Chondrocyte (in vitro differentiated cells): ENCODE measurements at regions not wholly inside any gene's neighbourhood (a gene's known extent, or its start where the extent isn't known, plus 50 kb on each side); places are given as distances from the start of the nearest gene placed in this dataset.

Experiments used
- DNase-seq: peaks from one replicate; pipeline ENCODE4 v3.0.0; 2021; ENCODE audit warnings: mixed read lengths, low spot score
- H3K27ac Mint-ChIP-seq: one replicate; pipeline ENCODE4 v1.8.0; 2021; ENCODE audit warnings: mild to moderate bottlenecking, moderate library complexity, mixed read lengths; ENCODE audit not compliant: unreplicated experiment
- H3K27me3 Mint-ChIP-seq: 2 replicates; pipeline ENCODE4 v1.8.0; 2021; ENCODE audit warnings: low read depth, mixed read lengths
- H3K36me3 Mint-ChIP-seq: 2 replicates; pipeline ENCODE4 v1.8.0; 2021; ENCODE audit warnings: low read depth, mixed read lengths
- H3K4me1 Mint-ChIP-seq: 2 replicates; pipeline ENCODE4 v1.8.0; 2021; ENCODE audit warnings: low read depth, mild to moderate bottlenecking, mixed read lengths
- H3K4me3 Mint-ChIP-seq: one replicate; pipeline ENCODE4 v1.8.0; 2021; ENCODE audit warnings: mild to moderate bottlenecking, moderate library complexity, mixed read lengths; ENCODE audit not compliant: unreplicated experiment
- H3K9me3 Mint-ChIP-seq: 2 replicates; pipeline ENCODE4 v1.8.0; 2021; ENCODE audit warnings: low read depth, mixed read lengths
- CTCF ChIP-seq: fragments of 200-600 bp; sonication (generic); IDR thresholded peaks from 2 replicates; pipeline ENCODE4 v1.5.0; 2021; ENCODE audit warnings: antibody characterized with exemption, mild to moderate bottlenecking, moderate library complexity

GRCh38 chr4:96691521-96691920 lies 851.6 kb downstream of the PDHA2 start:
- peaks cover 3% of the 10 kb centered on the region for H3K9me3 Mint-ChIP-seq
- no peak overlapping the region for H3K27ac Mint-ChIP-seq
- no peaks in the 10 kb centered on the region for H3K27me3 Mint-ChIP-seq

GRCh38 chr4:96698831-96699230 lies 858.9 kb downstream of the PDHA2 start:
- no peaks in the 10 kb centered on the region for H3K4me1 Mint-ChIP-seq
- H3K9me3 Mint-ChIP-seq: no peaks in the 10 kb centered on the region
- no peak for DNase-seq
- H3K27me3 Mint-ChIP-seq: no peaks in the 10 kb centered on the region
- TF ChIP-seq CTCF: no peak
- H3K4me3 Mint-ChIP-seq: no peak overlapping the region
- no peak overlapping the region for H3K27ac Mint-ChIP-seq
- no peaks in the 10 kb centered on the region for H3K36me3 Mint-ChIP-seq

More at GRCh38 chr4:96691521-96691920, 851.6 kb downstream of the PDHA2 start:
- H3K4me3 Mint-ChIP-seq: no peak overlapping the region
- H3K36me3 Mint-ChIP-seq: no peaks in the 10 kb centered on the region
- H3K4me1 Mint-ChIP-seq: peaks cover 12% of the 10 kb centered on the region
- no peak for DNase-seq
- TF ChIP-seq CTCF: no peak

GRCh38 chr4:96703265-96703664 lies 863.4 kb downstream of the PDHA2 start:
- TF ChIP-seq CTCF: no peak
- H3K36me3 Mint-ChIP-seq: no peaks in the 10 kb centered on the region
- H3K27me3 Mint-ChIP-seq: no peaks in the 10 kb centered on the region
- no peak for DNase-seq
- H3K27ac Mint-ChIP-seq: no peak overlapping the region
- H3K9me3 Mint-ChIP-seq: no peaks in the 10 kb centered on the region
- H3K4me1 Mint-ChIP-seq: no peaks in the 10 kb centered on the region
- H3K4me3 Mint-ChIP-seq: no peak overlapping the region

GRCh38 chr4:96708766-96709165 lies 868.9 kb downstream of the PDHA2 start:
- Mint-ChIP-seq H3K4me1 (peaks cover 8% of the 10 kb centered on the region), H3K36me3 (no peaks in the 10 kb centered on the region), H3K9me3 (no peaks in the 10 kb centered on the region), H3K4me3 (no peak overlapping the region), H3K27me3 (no peaks in the 10 kb centered on the region), H3K27ac (no peak overlapping the region)
- TF ChIP-seq CTCF: no peak
- no peak for DNase-seq

GRCh38 chr4:96713271-96713850 lies 873.5 kb downstream of the PDHA2 start:
- DNase-seq: no peak
- Mint-ChIP-seq H3K4me1 (peaks cover 22% of the 10 kb centered on the region), H3K27ac (peak overlapping the region; percentile 22), H3K4me3 (no peak overlapping the region), H3K27me3 (no peaks in the 10 kb centered on the region), H3K36me3 (no peaks in the 10 kb centered on the region), H3K9me3 (no peaks in the 10 kb centered on the region)
- TF ChIP-seq CTCF: no peak
